K562 (cell line): ENCODE measurements at regions not wholly inside any gene's neighbourhood (a gene's known extent, or its start where the extent isn't known, plus 50 kb on each side); places are given as distances from the start of the nearest gene placed in this dataset.

Experiments used
- BHLHE40 ChIP-seq: IDR thresholded peaks from 2 replicates; pipeline ENCODE4 v1.6.1; 2011; ENCODE audit warnings: low read length, improper control_type of control experiment
- CREB1 ChIP-seq, 2 experiments: sonication (generic) in 1 of 2; formaldehyde crosslinking in 1 of 2; IDR thresholded peaks; 2 replicates each; pipeline versions ENCODE4 v1.6.1 to v1.8.0; 2012 to 2022; ENCODE audit warnings: inconsistent platforms in 1 of 2, mild to moderate bottlenecking in 1 of 2, missing genetic modification reagents in 1 of 2, moderate library complexity in 1 of 2
- E2F3 ChIP-seq: fragments of 250-450 bp; sonication (Bioruptor Pico); IDR thresholded peaks from 2 replicates; pipeline ENCODE4 v1.4.0; 2020; ENCODE audit warnings: mild to moderate bottlenecking
- FOXK1 ChIP-seq: sonication (generic); formaldehyde crosslinking; IDR thresholded peaks from 2 replicates; pipeline ENCODE4 v1.8.0; 2022; ENCODE audit warnings: missing genetic modification reagents, mild to moderate bottlenecking, borderline replicate concordance
- GABPB2 ChIP-seq: fragments of 250-450 bp; sonication (Bioruptor Pico); conservative IDR thresholded peaks from 2 replicates; pipeline ENCODE4 v1.5.1; 2021; ENCODE audit warnings: mild to moderate bottlenecking
- MTF1 ChIP-seq: fragments of 250-450 bp; sonication (Bioruptor Pico); IDR thresholded peaks from 2 replicates; pipeline ENCODE4 v1.9.0; 2021; ENCODE audit warnings: moderate library complexity, mild to moderate bottlenecking, inconsistent platforms, borderline replicate concordance
- MXI1 ChIP-seq: IDR thresholded peaks from 2 replicates; pipeline ENCODE4 v1.6.1; 2011; ENCODE audit warnings: low read depth, mild to moderate bottlenecking, improper control_type of control experiment, low read length
- NFIX ChIP-seq: fragments of 250-450 bp; sonication (Bioruptor Pico); IDR thresholded peaks from 2 replicates; pipeline ENCODE4 v1.4.0; 2020; ENCODE audit warnings: low read depth, mild to moderate bottlenecking, moderate library complexity
- NR3C1 ChIP-seq: sonication (generic); formaldehyde crosslinking; IDR thresholded peaks from 2 replicates; pipeline ENCODE4 v1.8.1; 2022; ENCODE audit warnings: missing genetic modification reagents
- XRCC4 ChIP-seq: IDR thresholded peaks from one replicate; pipeline ENCODE4 v1.6.1; 2011; ENCODE audit not compliant: insufficient read depth, insufficient read length; ENCODE audit errors: extremely low read depth
- ZNF354B ChIP-seq: fragments of 250-450 bp; sonication (Bioruptor Pico); IDR thresholded peaks from 2 replicates; pipeline ENCODE4 v1.4.0; 2020
- ZNF586 ChIP-seq: fragments of 450-650 bp; formaldehyde crosslinking; conservative IDR thresholded peaks from 2 replicates; pipeline ENCODE4 v1.4.0; 2020; ENCODE audit warnings: mild to moderate bottlenecking, moderate library complexity
- TF ChIP-seq, protein P1 (sequence below): fragments of 250-450 bp; sonication (Bioruptor Pico); IDR thresholded peaks from 2 replicates; pipeline ENCODE4 v1.8.0; 2022; ENCODE audit warnings: moderate library complexity, mild to moderate bottlenecking, inconsistent platforms
- TF ChIP-seq, protein P2 (sequence below): fragments of 200-800 bp; sonication (Bioruptor generic); IDR thresholded peaks from 2 replicates; pipeline ENCODE4 v1.6.1; 2016; ENCODE audit warnings: missing genetic modification characterization, missing compliant biosample characterization
- TF ChIP-seq, protein P3 (sequence below): fragments of 450-650 bp; IDR thresholded peaks from one replicate; pipeline ENCODE4 v1.6.1; 2018; ENCODE audit warnings: mild to moderate bottlenecking, moderate library complexity; ENCODE audit not compliant: partially characterized antibody
- TF ChIP-seq, protein P4 (sequence below): fragments of 250-450 bp; sonication (Bioruptor Pico); IDR thresholded peaks from 2 replicates; pipeline ENCODE4 v1.5.0; 2021; ENCODE audit warnings: mild to moderate bottlenecking, moderate library complexity

DNA sequence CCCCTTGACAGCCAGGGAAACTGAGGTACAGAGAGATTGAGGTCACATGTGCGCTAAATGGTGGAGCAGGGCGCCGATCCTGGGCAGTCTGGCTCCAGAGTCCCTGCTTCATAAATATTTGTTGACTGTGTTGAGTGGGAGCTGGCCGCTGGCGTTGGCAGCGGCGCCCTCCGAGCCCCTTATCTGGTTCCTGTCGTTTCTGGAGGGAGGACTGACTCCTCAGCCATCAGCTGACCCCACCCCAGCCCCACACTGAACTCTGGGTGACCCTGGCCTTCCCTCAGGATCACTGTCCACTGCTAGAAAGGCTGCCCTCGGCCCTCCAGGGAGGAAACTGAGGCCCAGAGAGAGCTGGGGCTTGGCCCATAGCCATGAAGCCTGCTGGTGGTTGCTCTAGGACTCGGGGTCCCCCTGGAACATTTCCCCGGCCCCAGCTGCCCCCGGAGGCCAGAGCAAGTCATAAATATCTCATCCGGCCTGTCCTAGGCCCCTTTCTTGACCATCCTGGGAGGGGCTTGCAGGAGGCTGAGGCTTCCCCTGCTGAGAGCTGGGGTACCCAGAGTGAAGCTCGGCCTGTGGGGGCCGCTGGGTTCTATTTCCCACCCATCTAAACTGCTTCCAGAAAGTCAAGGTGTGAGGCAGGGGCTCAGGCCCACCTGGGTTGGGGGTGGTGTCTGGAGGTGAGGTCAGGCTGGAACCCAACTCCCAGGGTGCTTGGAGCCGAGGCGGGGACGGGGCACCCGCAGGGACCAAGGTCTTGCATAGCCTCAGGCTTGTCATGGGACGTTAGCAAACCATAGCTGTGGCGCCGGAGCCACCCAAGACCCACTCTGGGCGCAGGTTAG lies 51.7 kb upstream of the GSE1 start (continued):
- TF ChIP-seq NFIX (CRISPR knock-in tag), result no peak
- no peak for TF ChIP-seq XRCC4
- TF ChIP-seq, protein P1, sequence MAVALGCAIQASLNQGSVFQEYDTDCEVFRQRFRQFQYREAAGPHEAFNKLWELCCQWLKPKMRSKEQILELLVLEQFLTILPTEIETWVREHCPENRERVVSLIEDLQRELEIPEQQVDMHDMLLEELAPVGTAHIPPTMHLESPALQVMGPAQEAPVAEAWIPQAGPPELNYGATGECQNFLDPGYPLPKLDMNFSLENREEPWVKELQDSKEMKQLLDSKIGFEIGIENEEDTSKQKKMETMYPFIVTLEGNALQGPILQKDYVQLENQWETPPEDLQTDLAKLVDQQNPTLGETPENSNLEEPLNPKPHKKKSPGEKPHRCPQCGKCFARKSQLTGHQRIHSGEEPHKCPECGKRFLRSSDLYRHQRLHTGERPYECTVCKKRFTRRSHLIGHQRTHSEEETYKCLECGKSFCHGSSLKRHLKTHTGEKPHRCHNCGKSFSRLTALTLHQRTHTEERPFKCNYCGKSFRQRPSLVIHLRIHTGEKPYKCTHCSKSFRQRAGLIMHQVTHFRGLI (CRISPR knock-in tag), result no peak; the same call in 1 of the 2 replicates
- no peak for TF ChIP-seq ZNF354B (CRISPR knock-in tag)
- TF ChIP-seq GABPB2 (CRISPR knock-in tag), result no peak
- TF ChIP-seq, protein P2, sequence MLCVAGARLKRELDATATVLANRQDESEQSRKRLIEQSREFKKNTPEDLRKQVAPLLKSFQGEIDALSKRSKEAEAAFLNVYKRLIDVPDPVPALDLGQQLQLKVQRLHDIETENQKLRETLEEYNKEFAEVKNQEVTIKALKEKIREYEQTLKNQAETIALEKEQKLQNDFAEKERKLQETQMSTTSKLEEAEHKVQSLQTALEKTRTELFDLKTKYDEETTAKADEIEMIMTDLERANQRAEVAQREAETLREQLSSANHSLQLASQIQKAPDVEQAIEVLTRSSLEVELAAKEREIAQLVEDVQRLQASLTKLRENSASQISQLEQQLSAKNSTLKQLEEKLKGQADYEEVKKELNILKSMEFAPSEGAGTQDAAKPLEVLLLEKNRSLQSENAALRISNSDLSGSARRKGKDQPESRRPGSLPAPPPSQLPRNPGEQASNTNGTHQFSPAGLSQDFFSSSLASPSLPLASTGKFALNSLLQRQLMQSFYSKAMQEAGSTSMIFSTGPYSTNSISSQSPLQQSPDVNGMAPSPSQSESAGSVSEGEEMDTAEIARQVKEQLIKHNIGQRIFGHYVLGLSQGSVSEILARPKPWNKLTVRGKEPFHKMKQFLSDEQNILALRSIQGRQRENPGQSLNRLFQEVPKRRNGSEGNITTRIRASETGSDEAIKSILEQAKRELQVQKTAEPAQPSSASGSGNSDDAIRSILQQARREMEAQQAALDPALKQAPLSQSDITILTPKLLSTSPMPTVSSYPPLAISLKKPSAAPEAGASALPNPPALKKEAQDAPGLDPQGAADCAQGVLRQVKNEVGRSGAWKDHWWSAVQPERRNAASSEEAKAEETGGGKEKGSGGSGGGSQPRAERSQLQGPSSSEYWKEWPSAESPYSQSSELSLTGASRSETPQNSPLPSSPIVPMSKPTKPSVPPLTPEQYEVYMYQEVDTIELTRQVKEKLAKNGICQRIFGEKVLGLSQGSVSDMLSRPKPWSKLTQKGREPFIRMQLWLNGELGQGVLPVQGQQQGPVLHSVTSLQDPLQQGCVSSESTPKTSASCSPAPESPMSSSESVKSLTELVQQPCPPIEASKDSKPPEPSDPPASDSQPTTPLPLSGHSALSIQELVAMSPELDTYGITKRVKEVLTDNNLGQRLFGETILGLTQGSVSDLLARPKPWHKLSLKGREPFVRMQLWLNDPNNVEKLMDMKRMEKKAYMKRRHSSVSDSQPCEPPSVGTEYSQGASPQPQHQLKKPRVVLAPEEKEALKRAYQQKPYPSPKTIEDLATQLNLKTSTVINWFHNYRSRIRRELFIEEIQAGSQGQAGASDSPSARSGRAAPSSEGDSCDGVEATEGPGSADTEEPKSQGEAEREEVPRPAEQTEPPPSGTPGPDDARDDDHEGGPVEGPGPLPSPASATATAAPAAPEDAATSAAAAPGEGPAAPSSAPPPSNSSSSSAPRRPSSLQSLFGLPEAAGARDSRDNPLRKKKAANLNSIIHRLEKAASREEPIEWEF (CRISPR knock-in tag), result peak; percentile 36; the same call in 1 of the 2 replicates
- no peak for TF ChIP-seq MXI1
- no peak for TF ChIP-seq ZNF586 (CRISPR knock-in tag)
- TF ChIP-seq NR3C1 (CRISPR knock-in tag), result no peak
- TF ChIP-seq BHLHE40, result peak; percentile 60
- no peak for TF ChIP-seq FOXK1 (CRISPR knock-in tag)
- no peak for TF ChIP-seq MTF1 (CRISPR knock-in tag)
- TF ChIP-seq, protein P3, sequence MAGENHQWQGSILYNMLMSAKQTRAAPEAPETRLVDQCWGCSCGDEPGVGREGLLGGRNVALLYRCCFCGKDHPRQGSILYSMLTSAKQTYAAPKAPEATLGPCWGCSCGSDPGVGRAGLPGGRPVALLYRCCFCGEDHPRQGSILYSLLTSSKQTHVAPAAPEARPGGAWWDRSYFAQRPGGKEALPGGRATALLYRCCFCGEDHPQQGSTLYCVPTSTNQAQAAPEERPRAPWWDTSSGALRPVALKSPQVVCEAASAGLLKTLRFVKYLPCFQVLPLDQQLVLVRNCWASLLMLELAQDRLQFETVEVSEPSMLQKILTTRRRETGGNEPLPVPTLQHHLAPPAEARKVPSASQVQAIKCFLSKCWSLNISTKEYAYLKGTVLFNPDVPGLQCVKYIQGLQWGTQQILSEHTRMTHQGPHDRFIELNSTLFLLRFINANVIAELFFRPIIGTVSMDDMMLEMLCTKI, result no peak
- TF ChIP-seq CREB1 (IDR thresholded peaks at IDR 0.05), result peak; percentile 21; the same call in 1 of the 2 replicates
- TF ChIP-seq CREB1 (CRISPR knock-in tag; IDR thresholded peaks at IDR 0.05), result no peak
- TF ChIP-seq, protein P4, sequence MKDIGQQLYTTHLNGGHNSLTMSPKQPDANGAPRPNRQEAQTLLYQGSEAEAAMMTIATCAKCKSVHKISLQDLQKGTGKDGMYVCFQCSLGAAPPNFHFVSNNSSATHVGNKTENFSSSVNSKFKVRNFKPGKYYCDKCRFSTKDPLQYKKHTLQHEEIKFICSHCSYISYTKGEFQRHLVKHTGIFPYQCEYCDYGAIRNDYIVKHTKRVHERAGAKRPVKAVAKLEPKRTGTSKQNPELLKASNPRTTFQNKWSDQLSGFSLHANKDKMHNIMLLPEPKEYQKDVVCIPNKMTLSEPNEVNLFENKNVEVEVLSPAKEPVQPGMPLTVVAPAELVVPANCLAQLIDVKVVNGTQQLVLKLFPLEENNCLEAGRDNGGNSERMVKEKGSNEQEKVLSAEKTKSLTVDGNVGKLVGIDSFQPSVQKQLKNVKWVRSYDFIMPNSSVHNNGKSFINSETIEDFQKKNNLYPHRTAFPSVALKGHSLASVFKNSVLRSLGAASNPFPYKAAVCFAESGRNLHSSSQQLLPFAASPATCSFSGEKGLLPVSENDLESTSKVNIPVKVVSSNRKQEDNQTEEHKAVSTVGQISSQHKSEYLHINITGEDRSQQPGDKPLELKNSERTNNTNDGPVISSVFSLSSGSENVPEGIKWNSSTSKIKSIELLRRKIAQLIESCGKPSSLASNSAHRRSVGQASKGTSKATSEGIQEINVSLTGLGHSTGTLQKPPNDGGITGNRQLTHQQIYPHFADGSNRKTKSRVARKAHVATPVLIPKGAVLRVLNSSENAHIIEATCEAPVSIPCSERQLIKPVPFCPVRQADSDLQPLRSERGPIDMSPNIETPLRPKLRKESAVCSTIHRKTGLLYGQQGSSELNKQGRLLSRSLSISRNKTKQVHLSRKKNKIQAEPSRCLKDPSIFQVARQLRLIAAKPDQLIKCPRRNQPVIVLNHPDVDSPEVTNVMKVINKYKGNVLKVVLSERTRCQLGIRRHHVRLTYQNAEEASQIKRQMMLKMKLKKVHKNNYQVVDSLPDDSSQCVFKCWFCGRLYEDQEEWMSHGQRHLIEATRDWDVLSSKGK (CRISPR knock-in tag), result no peak
- peak; percentile 65 for TF ChIP-seq E2F3 (CRISPR knock-in tag)
